ENCODE measurements at regions not wholly inside any gene's neighbourhood (a gene's known extent, or its start where the extent isn't known, plus 50 kb on each side); places are given as distances from the start of the nearest gene placed in this dataset.

- TF ChIP-seq CTCF (IDR thresholded peaks at IDR 0.05) = no peak
- TF ChIP-seq POLR2A (IDR thresholded peaks at IDR 0.05) = no peak
Observed at GRCh38 chr4:62377700-62378099, 1177.6 kb downstream of the ADGRL3 start.

Measured in testis (tissue), 2 donors.